ENCODE measurements at regions not wholly inside any gene's neighbourhood (a gene's known extent, or its start where the extent isn't known, plus 50 kb on each side); places are given as distances from the start of the nearest gene placed in this dataset.
"Not testable (repeated sequence)": the region's sequence is repeated elsewhere in the genome, so short reads cannot be mapped to it uniquely, and the experiment has no call there.

- DNase-seq, result no peak
Observed at GRCh38 chr13:48583859-48584311, 51.0 kb upstream of the RCBTB2 start.

- DNase-seq, result no peak
Observed at GRCh38 chr13:48585456-48585840, 52.6 kb upstream of the RCBTB2 start.

GRCh38 chr13:48586591-48587103 lies 53.8 kb upstream of the RCBTB2 start:
- DNase-seq, result no peak

GRCh38 chr13:48588120-48588519 lies 55.2 kb upstream of the RCBTB2 start:
- no peak for DNase-seq

GRCh38 chr13:48590141-48590901 lies 57.4 kb upstream of the RCBTB2 start:
- DNase-seq, result no peak

- not testable (repeated sequence) for DNase-seq
Observed at GRCh38 chr13:48591124-48591872, 58.4 kb upstream of the RCBTB2 start.

- DNase-seq, result no peak
Observed at GRCh38 chr13:48591889-48592687, 59.2 kb upstream of the RCBTB2 start.

- no peak for DNase-seq
Observed at GRCh38 chr13:48592688-48593049, 59.8 kb upstream of the RCBTB2 start.

GRCh38 chr13:48593536-48593935 lies 60.2 kb upstream of the CYSLTR2 start:
- no peak for DNase-seq

- DNase-seq, result no peak
Observed at GRCh38 chr13:48594096-48594815, 59.5 kb upstream of the CYSLTR2 start.

- peak; percentile 54 for DNase-seq
Observed at GRCh38 chr13:48595431-48596429, 58.0 kb upstream of the CYSLTR2 start.

- DNase-seq, result no peak
Observed at GRCh38 chr13:48600374-48601364, 53.1 kb upstream of the CYSLTR2 start.

GRCh38 chr13:48602296-48603016 lies 51.3 kb upstream of the CYSLTR2 start:
- DNase-seq, result no peak

- DNase-seq, result no peak
Observed at GRCh38 chr13:48603375-48603774, 50.4 kb upstream of the CYSLTR2 start.
